Stomach (tissue), 8 donors: ENCODE measurements at regions not wholly inside any gene's neighbourhood (a gene's known extent, or its start where the extent isn't known, plus 50 kb on each side); places are given as distances from the start of the nearest gene placed in this dataset.

Experiments used
- DNase-seq, 2 donors: peaks; one replicate each; pipeline versions ENCODE4 v3.0.0 to v3.0.0-alpha.2; 2013 to 2019
- H3K27ac ChIP-seq, 5 donors: fragments of 200-600 bp in 4 of 5; sonication (generic) in 4 of 5; one replicate each; pipeline ENCODE4 v1.5.1; 2013 to 2019; ENCODE audit warnings: mild to moderate bottlenecking in 1 of 5, moderate library complexity in 1 of 5
- H3K27me3 ChIP-seq, 3 donors: fragments of 200-600 bp; sonication (generic); one replicate each; pipeline ENCODE4 v1.5.1; 2017 to 2019; ENCODE audit warnings: mixed run types in 1 of 3
- H3K36me3 ChIP-seq, 4 donors: fragments of 200-600 bp; sonication (generic); 1 replicate in 3 of 4; 2 replicates in 1 of 4; pipeline ENCODE4 v1.5.1; 2016 to 2019
- H3K4me1 ChIP-seq, 4 donors: fragments of 200-600 bp; sonication (generic); one replicate each; pipeline ENCODE4 v1.5.1; 2016 to 2019
- H3K4me3 ChIP-seq, 4 donors: fragments of 200-600 bp; sonication (generic) in 3 of 4; one replicate each; pipeline ENCODE4 v1.5.1; 2016 to 2019; ENCODE audit warnings: mild to moderate bottlenecking in 1 of 4
- H3K9me3 ChIP-seq, 4 donors: fragments of 200-600 bp; sonication (generic); one replicate each; pipeline ENCODE4 v1.5.1; 2016 to 2019
- CTCF ChIP-seq, 7 experiments: fragments of 450-650 bp in 4 of 7; fragments of 200-600 bp in 3 of 7; sonication (generic) in 3 of 7; IDR thresholded peaks; one replicate each; pipeline ENCODE4 v1.5.1; 2016 to 2019; ENCODE audit warnings: antibody characterized with exemption in 7 of 7, control low read depth in 2 of 7, mild to moderate bottlenecking in 1 of 7
- EP300 ChIP-seq: sonication (generic); formaldehyde crosslinking; IDR thresholded peaks from one replicate; pipeline ENCODE4 v1.6.1; 2017; ENCODE audit warnings: antibody characterized with exemption
- POLR2A ChIP-seq, 4 donors: fragments of 450-650 bp; IDR thresholded peaks; one replicate each; pipeline ENCODE4 v1.6.1; 2016; ENCODE audit warnings: antibody characterized with exemption in 4 of 4, control low read depth in 2 of 4, mild to moderate bottlenecking in 1 of 4, moderate library complexity in 1 of 4
- POLR2AphosphoS5 ChIP-seq, 3 donors: sonication (generic); formaldehyde crosslinking; IDR thresholded peaks; one replicate each; pipeline ENCODE4 v1.6.1; 2016; ENCODE audit warnings: antibody characterized with exemption in 3 of 3
- WGBS, 5 donors: extraction: QIAGEN DNeasy Blood & Tissue Kit in 3 of 5; methylation state at CpG; one replicate each; pipeline versions ENCODE4 v1.1.5 to v1.1.7; 2013 to 2018; 5-methylcytosine and 5-hydroxymethylcytosine counted together
- intact Hi-C: fragments of 100-400 bp; cut with DNase I; formaldehyde crosslinking; loops from one replicate; pipeline ENCODE4 v1.15.1; 2023; ENCODE audit warnings: low total_unique reads
- donor health status: healthy with polysubstance abuse.
- donor health status: Bipolar disorder and iron deficiency.
- donor health status: healthy.

- WGBS, 5 donors, result 62 to 90% (median 86%) methylated on average over 1 of the region's 1 CpG
- Histone ChIP-seq H3K4me1 (no peaks in the 10 kb centered on the region), H3K9me3 (no peaks in the 10 kb centered on the region)
These were observed 961.0 kb upstream of the CDH2 start for GRCh38 chr18:29137773-29138495.

GRCh38 chr18:29123706-29124530 is 947.0 kb upstream of the CDH2 start:
- Histone ChIP-seq H3K27ac (no peak overlapping the region), H3K36me3 (no peaks in the 10 kb centered on the region), H3K9me3 (no peaks in the 10 kb centered on the region), H3K4me3 (no peak overlapping the region), H3K4me1 (no peaks in the 10 kb centered on the region), H3K27me3 (no peaks in the 10 kb centered on the region)
- intact Hi-C loops, result no loop called here
- DNase-seq, result no peak
- 36 to 88% (median 70%) methylated on average over 1 of the region's 1 CpG for WGBS, 5 donors
- no peak for TF ChIP-seq EP300

More at GRCh38 chr18:29137773-29138495, 961.0 kb upstream of the CDH2 start:
- Histone ChIP-seq H3K27me3 (no peaks in the 10 kb centered on the region), H3K27ac (no peak overlapping the region), H3K36me3 (no peaks in the 10 kb centered on the region), H3K4me3 (no peak overlapping the region)
- no peak for DNase-seq
- no peak for TF ChIP-seq POLR2AphosphoS5 (IDR thresholded peaks at IDR 0.05)
- no peak for TF ChIP-seq EP300
- TF ChIP-seq CTCF (IDR thresholded peaks at IDR 0.05), result no peak
- TF ChIP-seq POLR2A (IDR thresholded peaks at IDR 0.05), result no peak
- intact Hi-C loops, result no loop called here

GRCh38 chr18:29104671-29105070 is 927.7 kb upstream of the CDH2 start:
- H3K4me3 ChIP-seq, result no peak overlapping the region
- 58 to 67% (median 61%) methylated on average over 6 of the region's 6 CpGs for WGBS, 5 donors
- H3K9me3 ChIP-seq, result peaks cover 0 to 3% (median 0%) of the 10 kb centered on the region in 4 donors
- H3K27ac ChIP-seq, result no peak overlapping the region
- no peaks in the 10 kb centered on the region for H3K4me1 ChIP-seq
- DNase-seq, result no peak
- intact Hi-C loops, result no loop called here
- TF ChIP-seq POLR2AphosphoS5 (IDR thresholded peaks at IDR 0.05) (no peak), EP300 (no peak), POLR2A (IDR thresholded peaks at IDR 0.05) (no peak), CTCF (IDR thresholded peaks at IDR 0.05) (no peak)
- H3K27me3 ChIP-seq, result no peaks in the 10 kb centered on the region
- H3K36me3 ChIP-seq, result no peaks in the 10 kb centered on the region

- no peak for DNase-seq
- TF ChIP-seq POLR2AphosphoS5 (IDR thresholded peaks at IDR 0.05) (no peak), EP300 (no peak), CTCF (IDR thresholded peaks at IDR 0.05) (no peak), POLR2A (IDR thresholded peaks at IDR 0.05) (no peak)
- Histone ChIP-seq H3K27me3 (no peaks in the 10 kb centered on the region), H3K4me1 (no peaks in the 10 kb centered on the region), H3K4me3 (no peak overlapping the region), H3K27ac (no peak overlapping the region), H3K36me3 (no peaks in the 10 kb centered on the region), H3K9me3 (peaks cover 0 to 3% (median 0%) of the 10 kb centered on the region in 4 donors)
- WGBS, 5 donors, result 54 to 84% (median 66%) methylated on average over 1 of the region's 1 CpG
- intact Hi-C loops, result no loop called here
These were observed 927.3 kb upstream of the CDH2 start for GRCh38 chr18:29104227-29104626.
